OCI-LY7 (cell line): ENCODE measurements at regions not wholly inside any gene's neighbourhood (a gene's known extent, or its start where the extent isn't known, plus 50 kb on each side); places are given as distances from the start of the nearest gene placed in this dataset.

ENCODE experiments used
- BruUV-seq: library from RNA; stranded (reverse); fragments of 400-500 nt; replicated peaks from 2 replicates; lab custom pipeline; 2021; lab: Mats Ljungman, UMichigan
- CTCF ChIA-PET: fragments of 300-600 bp; sonication (Branson Sonifier 250); formaldehyde crosslinking; loops from one replicate; lab custom pipeline; 2022; ENCODE audit warnings: antibody characterized with exemption; ENCODE audit not compliant: unreplicated experiment; lab: Charles Lee
- POLR2A ChIA-PET: fragments of 300-600 bp; sonication (Branson Sonifier 250); formaldehyde crosslinking; loops from one replicate; lab custom pipeline; 2022; ENCODE audit warnings: antibody characterized with exemption; lab: Charles Lee
- DNase-seq: peaks from one replicate; pipeline ENCODE4 v3.0.0-alpha.2; 2015; ENCODE audit warnings: low spot score
- H2AFZ ChIP-seq: fragments of 200-600 bp; sonication (generic), shearing (Covaris generic); 2 replicates; pipeline ENCODE4 v1.6.1; 2014; ENCODE audit warnings: mild to moderate bottlenecking, antibody characterized with exemption, low read length, moderate library complexity
- H3K27ac ChIP-seq: fragments of 200-600 bp; sonication (generic); 2 replicates; pipeline ENCODE4 v1.5.1; 2014; ENCODE audit warnings: mixed run types, low read depth, mild to moderate bottlenecking, moderate library complexity, low read length, inconsistent platforms; ENCODE audit not compliant: poor library complexity, severe bottlenecking
- H3K36me3 ChIP-seq: fragments of 200-600 bp; sonication (generic); 2 replicates; pipeline ENCODE4 v1.6.1; 2014; ENCODE audit warnings: mild to moderate bottlenecking, antibody characterized with exemption, low read length, moderate library complexity, mixed read lengths; ENCODE audit not compliant: insufficient read depth
- H3K4me1 ChIP-seq: fragments of 200-600 bp; sonication (generic); 2 replicates; pipeline ENCODE4 v1.5.1; 2014; ENCODE audit warnings: mild to moderate bottlenecking, low read length; ENCODE audit not compliant: insufficient read depth, poor library complexity, severe bottlenecking
- H3K4me2 ChIP-seq: fragments of 200-600 bp; sonication (generic); 2 replicates; pipeline ENCODE4 v1.6.1; 2014; ENCODE audit warnings: mild to moderate bottlenecking, low read length
- H3K4me3 ChIP-seq: fragments of 200-600 bp; sonication (generic); 2 replicates; pipeline ENCODE4 v1.5.1; 2014; ENCODE audit warnings: mild to moderate bottlenecking, low read depth, low read length; ENCODE audit not compliant: poor library complexity, severe bottlenecking
- H3K79me2 ChIP-seq: fragments of 200-600 bp; sonication (generic); 2 replicates; pipeline ENCODE4 v1.6.1; 2016; ENCODE audit warnings: low read depth, mild to moderate bottlenecking, low read length, moderate library complexity, mixed read lengths; ENCODE audit not compliant: insufficient read depth
- H3K9me2 ChIP-seq: fragments of 200-600 bp; sonication (generic); 2 replicates; pipeline ENCODE4 v1.6.1; 2016; ENCODE audit warnings: mild to moderate bottlenecking, low read length, mixed read lengths; ENCODE audit not compliant: insufficient read depth
- H3K9me3 ChIP-seq: fragments of 200-600 bp; sonication (generic); 2 replicates; pipeline ENCODE4 v1.6.1; 2014; ENCODE audit warnings: mild to moderate bottlenecking, mixed run types, low read length, mixed read lengths
- H4K20me1 ChIP-seq: fragments of 200-600 bp; sonication (generic); 2 replicates; pipeline ENCODE4 v1.6.1; 2014; ENCODE audit warnings: mild to moderate bottlenecking, antibody characterized with exemption, low read length, moderate library complexity, mixed read lengths; ENCODE audit not compliant: insufficient read depth
- EZH2phosphoT487 ChIP-seq: fragments of 200-600 bp; sonication (generic); IDR thresholded peaks from 2 replicates; pipeline ENCODE4 v1.6.1; 2018; ENCODE audit warnings: low read depth, borderline replicate concordance, mild to moderate bottlenecking, mixed run types, antibody characterized with exemption, low read length, moderate library complexity, mixed read lengths
- intact Hi-C: fragments of 100-400 bp; cut with micrococcal nuclease; formaldehyde crosslinking; loops from one replicate; pipeline ENCODE4 v1.10.0; 2022; ENCODE audit not compliant: unreplicated experiment
- TF ChIP-seq, protein P1 (sequence below): fragments of 200-600 bp; sonication (generic); conservative IDR thresholded peaks from 2 replicates; pipeline ENCODE4 v1.5.1; 2014; ENCODE audit warnings: mild to moderate bottlenecking, antibody characterized with exemption, low read length, moderate library complexity, mixed read lengths

DNA sequence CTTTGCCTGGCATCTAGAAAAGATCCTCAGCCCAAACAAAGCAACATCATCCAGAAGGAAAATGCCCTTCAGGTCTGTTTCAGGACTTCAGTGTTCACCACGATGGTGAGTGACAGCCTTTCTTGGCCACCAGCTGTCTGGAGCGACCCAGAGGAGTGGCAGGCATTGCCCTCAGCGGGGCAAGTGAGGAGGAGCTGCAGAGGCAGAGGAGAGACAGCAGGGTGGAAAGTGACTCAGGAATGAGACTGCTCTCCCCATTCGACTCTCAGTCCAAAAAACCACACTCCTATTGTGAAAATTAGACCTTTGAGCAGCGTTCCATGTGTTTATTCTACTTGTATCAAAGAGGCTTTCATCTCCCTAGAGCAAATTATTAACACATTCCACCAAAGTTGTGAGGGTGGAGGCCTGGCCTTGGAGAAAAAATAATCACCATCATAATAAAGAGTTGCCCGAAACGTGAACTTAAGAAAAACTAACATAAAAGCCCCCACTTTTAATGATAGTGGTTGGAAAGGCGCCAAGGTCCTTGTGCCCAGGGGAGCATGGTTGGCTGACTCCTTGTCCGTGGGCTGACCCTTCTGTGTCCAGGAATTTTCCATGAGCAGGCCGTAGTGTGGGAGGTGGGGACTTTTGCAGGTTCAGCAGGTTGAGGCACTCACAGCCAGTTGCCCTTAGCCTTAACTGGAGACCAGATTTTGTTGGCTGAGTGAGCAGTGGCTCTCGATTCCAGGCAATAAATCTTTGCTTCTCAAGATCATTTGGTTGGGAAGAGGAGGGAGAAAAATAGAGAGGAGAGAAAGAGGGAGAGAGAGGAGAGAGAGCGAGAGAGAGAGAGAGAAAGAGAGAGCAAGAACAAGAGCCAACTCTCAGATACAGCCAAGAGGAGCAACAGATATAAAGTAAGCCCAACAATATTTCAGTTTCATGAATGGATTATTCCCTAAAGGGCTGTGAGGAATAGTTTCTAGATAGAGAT, 125.9 kb upstream of the ANKRD55 start:
- Histone ChIP-seq H2AFZ (no peak overlapping the region), H3K4me3 (no peak overlapping the region), H3K36me3 (no peaks in the 10 kb centered on the region), H3K9me2 (no peaks in the 10 kb centered on the region), H3K9me3 (no peaks in the 10 kb centered on the region), H3K4me1 (no peaks in the 10 kb centered on the region), H3K79me2 (no peaks in the 10 kb centered on the region), H4K20me1 (no peaks in the 10 kb centered on the region), H3K27ac (no peak overlapping the region), H3K4me2 (no peak overlapping the region)
- BruUV-seq: no TSS peak
- intact Hi-C loops: no loop called here
- ChIA-PET CTCF (no interaction called here), POLR2A (no interaction called here)
- no peak for TF ChIP-seq EZH2phosphoT487
- TF ChIP-seq, protein P1, sequence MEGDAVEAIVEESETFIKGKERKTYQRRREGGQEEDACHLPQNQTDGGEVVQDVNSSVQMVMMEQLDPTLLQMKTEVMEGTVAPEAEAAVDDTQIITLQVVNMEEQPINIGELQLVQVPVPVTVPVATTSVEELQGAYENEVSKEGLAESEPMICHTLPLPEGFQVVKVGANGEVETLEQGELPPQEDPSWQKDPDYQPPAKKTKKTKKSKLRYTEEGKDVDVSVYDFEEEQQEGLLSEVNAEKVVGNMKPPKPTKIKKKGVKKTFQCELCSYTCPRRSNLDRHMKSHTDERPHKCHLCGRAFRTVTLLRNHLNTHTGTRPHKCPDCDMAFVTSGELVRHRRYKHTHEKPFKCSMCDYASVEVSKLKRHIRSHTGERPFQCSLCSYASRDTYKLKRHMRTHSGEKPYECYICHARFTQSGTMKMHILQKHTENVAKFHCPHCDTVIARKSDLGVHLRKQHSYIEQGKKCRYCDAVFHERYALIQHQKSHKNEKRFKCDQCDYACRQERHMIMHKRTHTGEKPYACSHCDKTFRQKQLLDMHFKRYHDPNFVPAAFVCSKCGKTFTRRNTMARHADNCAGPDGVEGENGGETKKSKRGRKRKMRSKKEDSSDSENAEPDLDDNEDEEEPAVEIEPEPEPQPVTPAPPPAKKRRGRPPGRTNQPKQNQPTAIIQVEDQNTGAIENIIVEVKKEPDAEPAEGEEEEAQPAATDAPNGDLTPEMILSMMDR: no peak
- no peak for DNase-seq

DNA sequence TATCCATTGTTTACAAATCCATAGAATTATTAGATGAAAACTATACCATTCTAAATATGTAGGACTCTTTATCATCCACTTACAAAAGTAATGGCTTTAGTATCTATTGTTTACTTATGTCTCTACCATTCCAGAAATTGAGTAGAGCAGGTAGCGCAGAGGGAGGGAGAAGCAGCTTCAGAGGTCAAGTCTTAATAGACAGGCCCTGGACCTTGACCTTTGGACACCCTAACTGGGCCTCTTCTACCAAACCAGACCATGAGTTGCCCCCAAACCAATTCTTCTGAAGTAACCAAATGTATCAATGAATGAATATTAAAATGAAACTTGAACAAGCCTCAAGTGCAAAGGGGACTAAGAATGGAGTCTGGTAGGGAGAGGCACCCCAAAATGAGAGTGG, 124.9 kb upstream of the ANKRD55 start:
- Histone ChIP-seq H2AFZ (no peak overlapping the region), H3K4me2 (no peak overlapping the region), H3K36me3 (no peaks in the 10 kb centered on the region), H3K4me3 (no peak overlapping the region), H3K9me3 (no peaks in the 10 kb centered on the region), H3K27ac (no peak overlapping the region), H3K4me1 (no peaks in the 10 kb centered on the region), H4K20me1 (no peaks in the 10 kb centered on the region), H3K79me2 (no peaks in the 10 kb centered on the region), H3K9me2 (no peaks in the 10 kb centered on the region)
- TF ChIP-seq, protein P1: no peak
- TF ChIP-seq EZH2phosphoT487: no peak
- BruUV-seq: no TSS peak
- intact Hi-C loops: no loop called here
- ChIA-PET POLR2A (no interaction called here), CTCF (no interaction called here)
- DNase-seq: no peak

DNA sequence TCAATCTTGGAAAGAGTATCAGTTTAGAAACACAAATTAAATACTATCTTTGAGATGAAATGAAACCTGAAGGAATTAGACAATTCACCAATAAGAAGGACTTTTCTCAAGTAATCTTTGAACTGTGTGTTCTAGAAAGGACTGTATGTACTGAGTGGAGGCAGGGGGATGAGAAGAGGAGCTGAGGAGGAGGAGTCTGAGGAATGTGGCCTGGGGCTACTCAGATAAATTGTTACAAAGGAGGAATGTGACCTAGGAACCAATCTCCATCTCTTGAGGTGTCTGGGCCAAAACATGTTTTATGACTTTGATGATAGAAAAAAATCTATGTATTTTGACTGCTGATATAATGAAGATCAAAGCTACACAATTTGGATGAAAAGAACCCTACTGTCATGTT, 124.3 kb upstream of the ANKRD55 start:
- Histone ChIP-seq H3K4me3 (no peak overlapping the region), H4K20me1 (no peaks in the 10 kb centered on the region), H3K27ac (no peak overlapping the region), H3K4me2 (no peak overlapping the region), H3K9me3 (no peaks in the 10 kb centered on the region), H3K36me3 (no peaks in the 10 kb centered on the region), H3K4me1 (no peaks in the 10 kb centered on the region), H3K79me2 (no peaks in the 10 kb centered on the region), H3K9me2 (no peaks in the 10 kb centered on the region), H2AFZ (no peak overlapping the region)
- DNase-seq: no peak
- BruUV-seq: no TSS peak
- CTCF ChIA-PET: no interaction called here
- TF ChIP-seq EZH2phosphoT487: no peak
- TF ChIP-seq, protein P1: no peak
- intact Hi-C loops: no loop called here
- POLR2A ChIA-PET: no interaction called here
